GM18951 (cell line): ENCODE measurements at regions not wholly inside any gene's neighbourhood (a gene's known extent, or its start where the extent isn't known, plus 50 kb on each side); places are given as distances from the start of the nearest gene placed in this dataset.

Source experiments
- POLR2A ChIP-seq: IDR thresholded peaks from 4 replicates; pipeline ENCODE4 v1.6.1; 2011; ENCODE audit warnings: mild to moderate bottlenecking; ENCODE audit not compliant: insufficient read length, insufficient read depth; ENCODE audit errors: extremely low read depth
- in situ Hi-C: fragments of 300-500 bp; cut with MboI; formaldehyde crosslinking; loops from one replicate; pipeline ENCODE4 v1.12.0; 2022; ENCODE audit warnings: low sequenced_read_pairs, mixed read lengths, inconsistent platforms; ENCODE audit not compliant: unreplicated experiment

DNA sequence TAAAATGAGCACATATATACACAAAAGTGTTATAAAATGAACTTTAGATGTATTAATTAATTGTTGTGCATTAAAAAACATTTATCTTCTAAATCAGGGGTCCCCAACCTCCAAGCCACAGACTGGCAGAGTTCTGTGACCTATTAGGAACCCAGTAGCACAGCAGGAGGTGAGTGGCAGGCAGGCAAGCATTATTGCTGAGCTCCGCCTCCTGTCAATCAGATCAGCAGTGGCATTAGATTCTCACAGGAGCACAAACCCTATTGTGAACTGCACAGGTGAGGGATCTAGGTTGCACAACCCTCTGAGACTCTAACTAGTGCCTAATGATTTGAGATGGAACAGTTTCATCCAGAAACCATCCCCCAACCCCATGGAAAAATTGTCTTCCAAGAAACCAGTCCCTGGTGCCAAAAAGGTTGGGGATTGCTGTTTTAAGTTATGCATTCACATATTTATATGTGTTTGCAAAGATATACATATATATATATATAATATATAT, 583.7 kb downstream of the KCNJ2 start:
- in situ Hi-C loops: no loop called here
- no peak for TF ChIP-seq POLR2A

DNA sequence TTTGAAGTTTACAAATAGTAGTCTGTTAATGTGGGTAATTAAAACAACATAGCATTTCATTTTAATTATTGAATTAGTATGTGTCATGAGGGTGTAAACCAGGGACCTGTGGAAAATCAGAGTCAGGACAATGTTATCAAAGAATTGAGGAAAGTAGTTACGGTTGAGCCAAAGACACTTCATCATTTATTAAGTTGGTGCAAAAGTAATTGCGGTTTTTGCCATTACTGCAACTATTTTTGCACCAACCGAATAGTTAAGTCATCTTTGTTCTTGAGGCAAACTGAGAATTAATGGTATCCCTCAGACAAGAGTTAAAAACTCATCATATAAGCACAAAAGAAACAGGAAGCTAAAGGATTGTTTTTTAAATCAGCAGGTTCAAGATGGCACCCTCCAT, 593.7 kb downstream of the KCNJ2 start:
- TF ChIP-seq POLR2A: no peak
- in situ Hi-C loops: no loop called here

DNA sequence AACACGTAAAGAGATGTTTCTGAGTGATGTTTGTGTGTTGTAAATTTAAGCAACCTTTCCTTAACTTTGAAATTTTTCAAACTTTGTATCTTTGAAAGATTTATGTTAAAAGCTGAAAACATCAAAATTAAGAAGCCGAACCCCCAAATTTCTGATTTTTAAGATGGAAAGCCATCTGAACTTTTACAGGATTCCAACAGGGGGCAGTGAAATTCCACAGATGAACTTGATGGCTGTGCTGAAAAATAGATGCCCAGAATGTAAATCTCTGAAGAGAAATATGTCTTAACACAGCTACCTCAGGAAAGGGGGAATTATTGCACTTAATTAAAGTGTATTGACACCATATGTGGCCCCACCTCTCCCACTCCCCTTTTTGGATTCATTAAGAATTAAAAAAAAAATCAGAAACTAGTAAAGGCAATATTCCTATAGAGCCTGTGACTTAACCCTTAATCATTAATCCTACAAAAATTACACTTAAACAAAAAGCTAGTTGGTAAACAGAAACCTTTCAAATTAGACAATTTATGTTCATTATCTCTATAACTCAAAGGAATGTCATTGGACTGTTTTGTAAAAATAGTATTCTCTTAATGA, 597.9 kb downstream of the KCNJ2 start:
- in situ Hi-C loops: no loop called here
- no peak for TF ChIP-seq POLR2A

DNA sequence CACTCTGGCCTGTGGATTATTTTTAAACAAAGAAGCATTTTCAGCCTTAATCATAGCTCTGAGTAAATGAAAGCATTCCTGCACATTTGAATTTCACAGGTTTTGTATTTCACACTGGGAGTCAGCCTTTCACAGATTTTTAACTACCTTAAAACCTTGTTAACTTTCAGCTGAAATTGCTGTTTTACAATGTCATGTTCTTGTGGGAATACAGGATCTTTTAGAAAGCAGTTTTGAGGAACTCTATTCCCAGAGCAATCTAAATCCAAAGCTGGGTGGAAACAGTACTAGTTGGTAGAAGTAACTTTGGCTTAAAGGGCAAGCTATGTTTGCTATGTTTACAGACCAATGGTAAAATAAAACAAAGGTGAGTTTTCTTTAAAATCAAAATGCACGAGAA, 600.6 kb downstream of the KCNJ2 start:
- TF ChIP-seq POLR2A: no peak
- in situ Hi-C loops: no loop called here

DNA sequence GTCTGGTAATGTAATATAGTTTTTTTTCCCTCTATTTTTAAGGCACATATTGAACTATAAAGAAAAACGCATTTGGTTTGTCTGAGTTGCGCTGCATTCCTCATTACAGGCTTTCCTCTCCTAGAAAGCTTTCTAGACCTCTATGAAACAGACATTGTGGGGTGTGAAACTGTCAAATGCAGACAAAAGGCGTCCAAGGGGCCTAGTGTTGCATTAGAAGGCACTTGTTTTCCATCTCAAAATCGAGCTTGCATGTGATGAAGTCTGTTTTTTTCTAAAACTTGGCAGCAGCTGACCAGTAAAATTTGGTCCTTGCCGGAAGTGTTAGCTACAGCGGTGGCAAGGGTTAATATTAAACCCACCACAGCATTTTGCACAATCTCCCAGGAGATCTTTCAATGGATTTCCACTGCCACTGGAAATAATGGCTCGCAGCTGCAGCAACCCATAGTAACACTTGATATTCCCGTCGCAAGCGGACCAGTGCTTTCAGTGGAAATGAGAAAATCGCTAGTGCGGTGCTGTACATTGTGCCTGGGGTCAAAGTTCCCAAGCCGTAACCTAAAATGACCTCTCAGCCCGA, 602.6 kb downstream of the KCNJ2 start:
- no peak for TF ChIP-seq POLR2A
- in situ Hi-C loops: no loop called here

DNA sequence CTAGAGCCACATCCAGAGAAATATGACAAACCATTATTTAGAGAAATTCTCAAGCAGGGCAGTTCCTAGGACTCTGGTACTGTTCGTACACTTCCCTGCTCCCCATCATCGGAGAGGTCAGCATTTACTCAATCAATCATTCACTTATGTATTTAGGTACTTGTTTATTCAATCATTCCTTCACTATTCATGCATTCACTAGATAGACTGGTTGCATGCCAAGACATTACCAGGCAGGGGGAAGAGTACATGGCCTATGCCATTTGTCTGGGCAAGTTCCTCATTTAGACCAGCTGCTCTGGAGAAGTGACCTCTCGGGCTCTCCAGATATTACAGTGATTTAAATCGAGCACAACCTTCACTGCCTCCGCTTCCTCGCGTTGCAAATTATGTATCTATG, 603.4 kb downstream of the KCNJ2 start:
- in situ Hi-C loops: no loop called here
- no peak for TF ChIP-seq POLR2A

DNA sequence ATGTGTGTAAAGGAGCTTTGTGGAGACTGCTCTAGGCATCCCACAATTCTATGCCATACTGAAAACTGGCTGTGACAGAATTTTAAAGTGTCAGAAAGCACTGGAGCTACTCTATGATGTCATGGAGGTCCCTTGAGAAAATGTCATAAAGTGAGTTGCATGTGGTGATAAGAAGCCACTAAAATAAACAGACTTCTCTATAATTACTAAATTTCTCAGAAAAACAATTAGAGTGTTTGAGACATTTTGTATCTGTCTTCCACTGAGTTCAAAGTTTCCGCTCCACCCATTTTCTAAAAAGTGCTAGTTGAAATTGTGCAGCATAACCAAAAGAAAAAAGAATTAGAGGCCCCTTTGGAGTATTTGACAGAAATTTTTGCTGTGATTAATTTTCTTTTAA, 603.9 kb downstream of the KCNJ2 start:
- in situ Hi-C loops: no loop called here
- TF ChIP-seq POLR2A: no peak

DNA sequence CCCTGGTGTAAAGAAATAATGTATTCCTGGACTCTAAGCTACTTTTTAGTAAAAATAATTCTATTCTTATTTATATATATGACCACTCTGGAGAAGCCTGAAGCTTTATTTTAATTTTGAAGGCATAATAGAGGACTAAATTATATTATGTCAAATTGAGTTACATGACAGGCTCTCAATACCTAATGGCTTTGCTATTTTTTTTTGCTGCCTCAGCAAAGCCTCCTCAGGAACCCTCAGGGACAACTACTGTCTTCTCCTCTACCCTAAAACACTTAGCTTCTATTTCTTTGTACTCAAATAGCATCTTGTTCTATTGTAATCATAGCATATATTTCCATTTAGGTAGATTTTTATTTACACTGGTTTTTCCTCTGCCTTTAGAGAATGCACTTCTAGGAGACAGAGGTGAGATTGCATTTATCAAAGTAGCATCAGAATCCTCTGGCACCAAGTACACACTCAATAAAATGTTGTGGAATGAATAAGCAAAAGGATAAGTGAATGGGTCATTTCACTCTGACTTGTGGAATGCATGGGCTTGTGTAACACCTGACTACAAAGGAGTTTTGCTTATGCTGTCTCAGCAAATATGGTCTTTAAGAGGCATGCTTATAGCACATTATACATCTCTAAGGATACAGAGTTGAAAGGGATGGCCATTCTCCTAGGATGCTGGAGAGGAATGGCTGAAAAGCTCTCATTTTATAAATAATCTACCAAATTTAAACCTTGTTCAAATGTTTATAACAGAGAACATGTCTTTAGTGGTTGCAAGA, 605.2 kb downstream of the KCNJ2 start:
- in situ Hi-C loops: no loop called here
- no peak for TF ChIP-seq POLR2A

DNA sequence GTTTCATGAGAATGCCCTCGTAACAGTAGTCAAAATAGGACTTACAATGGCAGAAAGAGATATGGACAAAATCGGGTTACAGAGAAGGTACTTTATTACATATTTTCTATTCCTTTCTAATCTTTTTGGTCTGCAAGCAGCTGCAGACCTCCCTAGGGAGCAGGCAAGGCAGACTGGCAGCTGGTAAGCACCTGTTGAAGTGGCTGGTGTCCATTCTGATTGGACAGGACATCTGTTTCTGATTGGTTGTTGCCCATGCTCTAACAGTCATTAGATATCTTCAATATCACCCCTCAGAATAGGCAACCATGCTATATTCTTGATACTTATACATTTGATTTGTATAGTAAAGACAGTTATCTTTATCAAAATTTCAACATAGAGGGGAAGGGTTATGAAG, 606.3 kb downstream of the KCNJ2 start:
- TF ChIP-seq POLR2A: no peak

DNA sequence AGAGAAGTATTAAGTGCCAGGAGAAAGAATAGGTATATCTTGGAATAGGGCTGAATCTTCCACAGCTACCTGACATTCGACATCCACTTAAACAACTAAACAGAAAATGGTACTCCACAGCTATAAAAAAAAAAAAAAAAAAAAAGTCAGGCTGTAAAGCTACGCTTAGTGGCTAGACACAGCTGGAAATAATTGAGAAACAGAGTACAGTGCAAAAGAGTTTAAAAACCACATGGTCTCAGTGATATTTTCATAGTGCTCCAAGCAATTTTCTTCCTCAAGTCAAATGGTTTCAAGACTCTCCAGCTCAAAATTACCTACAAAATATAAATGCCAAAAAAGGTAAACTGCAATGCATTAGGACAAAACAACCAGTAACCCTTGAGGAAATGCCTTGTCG, 607.1 kb downstream of the KCNJ2 start:
- TF ChIP-seq POLR2A: no peak
- in situ Hi-C loops: no loop called here

More for the DNA sequence above, 606.3 kb downstream of the KCNJ2 start:
- in situ Hi-C loops: no loop called here

DNA sequence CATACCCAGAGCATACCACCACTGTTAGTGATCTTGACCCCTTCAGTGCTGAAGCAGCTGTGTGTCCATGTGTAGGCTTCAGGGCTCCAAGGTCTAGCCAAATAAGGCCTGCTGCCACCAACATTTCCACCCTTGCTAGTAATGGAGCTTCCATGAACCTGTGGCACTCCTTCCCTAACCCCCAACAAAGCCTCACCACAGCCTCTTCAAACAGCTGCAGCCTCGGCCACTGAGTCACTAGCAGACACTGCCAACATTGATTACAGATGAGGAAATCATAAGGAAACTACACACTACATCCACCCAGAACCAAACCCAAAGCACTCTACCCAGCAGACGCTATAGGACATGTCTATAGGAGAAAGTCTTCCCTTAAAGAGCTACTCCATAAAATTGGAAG, 610.7 kb downstream of the KCNJ2 start:
- in situ Hi-C loops: no loop called here
- no peak for TF ChIP-seq POLR2A

DNA sequence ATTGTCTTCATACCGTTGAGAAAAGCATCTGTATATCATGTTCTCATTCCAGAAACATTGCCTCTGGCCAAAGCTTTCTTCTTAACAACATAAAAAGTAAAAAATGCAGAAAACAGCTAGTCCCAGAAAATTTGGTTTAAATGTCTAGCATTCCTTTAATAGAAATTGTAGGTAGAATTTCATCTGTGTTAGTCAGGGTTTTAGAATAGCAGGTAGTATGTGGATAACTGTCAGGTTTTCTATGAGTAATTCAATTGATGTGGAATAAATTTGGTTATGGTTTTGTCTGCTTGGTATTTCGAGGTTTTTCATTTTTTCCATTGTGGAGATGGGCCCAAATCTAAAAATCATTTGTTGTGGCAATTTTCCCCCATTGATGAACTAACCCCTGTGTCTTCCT, 616.7 kb downstream of the KCNJ2 start:
- TF ChIP-seq POLR2A: no peak

DNA sequence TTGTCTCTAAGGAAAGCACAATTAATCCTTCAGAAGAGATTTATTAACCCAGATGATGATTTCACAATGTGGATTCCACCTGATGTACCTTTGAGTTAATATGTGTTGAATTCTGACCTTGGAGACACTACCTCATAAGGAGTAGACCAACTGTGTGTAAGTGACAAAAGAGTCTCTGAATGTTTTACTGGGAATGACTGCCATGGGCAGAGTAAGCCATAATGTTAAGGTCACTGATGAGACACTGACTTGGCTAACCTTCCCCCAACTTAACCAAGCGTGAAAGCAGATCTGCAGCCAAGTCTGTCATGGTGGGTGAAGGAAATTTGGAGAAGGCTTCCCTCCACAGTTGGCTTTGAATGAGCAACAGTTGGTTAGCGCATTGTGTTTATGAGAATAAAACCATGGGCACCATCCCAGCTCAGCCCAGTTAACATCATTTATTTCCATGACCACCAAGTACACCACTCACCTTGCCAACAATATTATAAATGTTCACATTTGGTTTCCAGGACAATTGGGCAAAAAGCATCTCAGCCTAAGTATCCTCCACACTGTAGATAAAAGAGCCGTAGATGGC, 618.5 kb downstream of the KCNJ2 start:
- no peak for TF ChIP-seq POLR2A
- in situ Hi-C loops: no loop called here

More for the DNA sequence above, 616.7 kb downstream of the KCNJ2 start:
- in situ Hi-C loops: no loop called here

DNA sequence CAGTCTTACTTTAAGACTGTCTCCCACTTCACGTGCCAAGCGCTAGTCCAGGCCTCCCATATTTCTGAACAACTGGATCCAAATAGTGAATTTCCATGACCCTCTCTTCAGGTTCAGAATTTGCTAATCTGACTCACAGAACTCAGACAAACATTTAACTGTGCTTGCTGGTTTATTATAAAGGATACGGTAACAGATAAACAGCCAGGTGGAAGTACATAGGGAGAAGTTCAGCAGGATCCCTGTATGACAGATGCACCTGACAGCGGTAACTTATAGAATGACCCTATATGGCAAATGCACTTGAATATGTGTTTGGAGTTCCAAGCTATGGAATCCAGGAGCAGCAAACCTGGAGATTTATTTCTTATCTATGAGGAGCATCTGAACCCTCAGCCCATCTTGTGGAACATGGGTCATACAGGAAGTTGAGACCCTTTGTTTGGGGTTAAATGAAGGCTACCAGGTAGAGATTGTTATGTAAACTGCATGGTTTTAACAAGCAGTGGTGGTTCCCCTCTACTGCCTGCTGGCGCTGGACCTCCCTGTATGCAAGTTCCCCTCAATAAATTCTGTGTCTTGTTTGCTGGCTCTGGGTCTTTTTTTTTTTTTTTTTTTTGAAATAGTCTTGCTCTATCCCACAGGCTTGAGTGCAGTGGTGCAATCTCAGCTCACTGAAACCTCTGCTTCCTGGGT, 622.6 kb downstream of the KCNJ2 start:
- in situ Hi-C loops: no loop called here
- no peak for TF ChIP-seq POLR2A
